H7 (cell line): ENCODE measurements at regions not wholly inside any gene's neighbourhood (a gene's known extent, or its start where the extent isn't known, plus 50 kb on each side); places are given as distances from the start of the nearest gene placed in this dataset.
"Not testable (repeated sequence)": the region's sequence is repeated elsewhere in the genome, so short reads cannot be mapped to it uniquely, and the experiment has no call there.

ENCODE experiments used
- DNase-seq: peaks from one replicate; pipeline ENCODE4 v3.0.0; 2012
- H3K27me3 ChIP-seq: 2 replicates; pipeline ENCODE4 v1.6.0; 2011; ENCODE audit warnings: mild to moderate bottlenecking, low read length; ENCODE audit not compliant: control insufficient read depth, insufficient read depth
- H3K36me3 ChIP-seq: replicated peaks from 2 replicates; pipeline ENCODE4 v1.5.1; 2011; ENCODE audit warnings: low read length; ENCODE audit not compliant: control insufficient read depth, insufficient read depth
- H3K4me3 ChIP-seq: 2 replicates; pipeline ENCODE4 v1.5.1; 2011; ENCODE audit warnings: low read depth, mild to moderate bottlenecking, control low read depth, low read length, moderate library complexity; ENCODE audit not compliant: insufficient read depth

- Histone ChIP-seq H3K36me3 (no peaks in the 10 kb centered on the region), H3K4me3 (no peak overlapping the region), H3K27me3 (no peaks in the 10 kb centered on the region)
- DNase-seq = peak; percentile 16
Observed at GRCh38 chr4:53959343-53960120, 104.9 kb downstream of the CHIC2 start.

GRCh38 chr4:53956454-53956853, 108.0 kb downstream of the CHIC2 start:
- Histone ChIP-seq H3K27me3 (no peaks in the 10 kb centered on the region), H3K36me3 (no peaks in the 10 kb centered on the region), H3K4me3 (no peak overlapping the region)
- DNase-seq = no peak

GRCh38 chr4:53956053-53956452, 108.4 kb downstream of the CHIC2 start:
- Histone ChIP-seq H3K27me3 (no peaks in the 10 kb centered on the region), H3K4me3 (no peak overlapping the region), H3K36me3 (no peaks in the 10 kb centered on the region)
- no peak for DNase-seq

- Histone ChIP-seq H3K36me3 (no peaks in the 10 kb centered on the region), H3K27me3 (no peaks in the 10 kb centered on the region), H3K4me3 (no peak overlapping the region)
- DNase-seq = no peak
Observed at GRCh38 chr4:53951414-53951813, 113.0 kb downstream of the CHIC2 start.

- Histone ChIP-seq H3K27me3 (no peaks in the 10 kb centered on the region), H3K4me3 (no peak overlapping the region), H3K36me3 (no peaks in the 10 kb centered on the region)
- DNase-seq = no peak
Observed at GRCh38 chr4:53943345-53944085, 120.9 kb downstream of the CHIC2 start.

- no peak overlapping the region for H3K4me3 ChIP-seq
- H3K27me3 ChIP-seq = no peaks in the 10 kb centered on the region
- DNase-seq = no peak
- H3K36me3 ChIP-seq = no peaks in the 10 kb centered on the region
Observed at GRCh38 chr4:53942712-53943111, 121.7 kb downstream of the CHIC2 start.

GRCh38 chr4:53941331-53941730, 123.1 kb downstream of the CHIC2 start:
- H3K36me3 ChIP-seq = no peaks in the 10 kb centered on the region
- no peak for DNase-seq
- no peak overlapping the region for H3K4me3 ChIP-seq
- no peaks in the 10 kb centered on the region for H3K27me3 ChIP-seq

GRCh38 chr4:53939892-53940291, 124.5 kb downstream of the CHIC2 start:
- H3K36me3 ChIP-seq, H3K27me3 ChIP-seq, H3K4me3 ChIP-seq, DNase-seq: not testable (repeated sequence)

- Histone ChIP-seq H3K27me3 (no peaks in the 10 kb centered on the region), H3K36me3 (no peaks in the 10 kb centered on the region), H3K4me3 (no peak overlapping the region)
- DNase-seq = no peak
Observed at GRCh38 chr4:53937918-53938317, 126.5 kb downstream of the CHIC2 start.

- Histone ChIP-seq H3K4me3 (no peak overlapping the region), H3K36me3 (no peaks in the 10 kb centered on the region), H3K27me3 (no peaks in the 10 kb centered on the region)
- DNase-seq = no peak
Observed at GRCh38 chr4:53937327-53937726, 127.1 kb downstream of the CHIC2 start.

GRCh38 chr4:53935780-53936179, 128.6 kb downstream of the CHIC2 start:
- DNase-seq = no peak
- Histone ChIP-seq H3K27me3 (no peaks in the 10 kb centered on the region), H3K36me3 (no peaks in the 10 kb centered on the region), H3K4me3 (no peak overlapping the region)

- no peak for DNase-seq
- Histone ChIP-seq H3K4me3 (no peak overlapping the region), H3K27me3 (no peaks in the 10 kb centered on the region), H3K36me3 (no peaks in the 10 kb centered on the region)
Observed at GRCh38 chr4:53932796-53933610, 131.4 kb downstream of the CHIC2 start.

GRCh38 chr4:53931461-53931961, 132.9 kb downstream of the CHIC2 start:
- Histone ChIP-seq H3K4me3 (no peak overlapping the region), H3K36me3 (no peaks in the 10 kb centered on the region), H3K27me3 (no peaks in the 10 kb centered on the region)
- DNase-seq = no peak

- H3K27me3 ChIP-seq = no peaks in the 10 kb centered on the region
- no peak overlapping the region for H3K4me3 ChIP-seq
- DNase-seq = peak; percentile 61
- no peaks in the 10 kb centered on the region for H3K36me3 ChIP-seq
Observed at GRCh38 chr4:53929955-53930798, 134.2 kb downstream of the CHIC2 start.
